ENCODE measurements at regions not wholly inside any gene's neighbourhood (a gene's known extent, or its start where the extent isn't known, plus 50 kb on each side); places are given as distances from the start of the nearest gene placed in this dataset.

- Histone ChIP-seq H2BK20ac (ENCODE audit: low read depth, low read length, poor library complexity, severe bottlenecking) (no peak overlapping the region), H3K9me3 (ENCODE audit: control insufficient read depth, low read depth, low read length) (no peaks in the 10 kb centered on the region), H3K23me2 (ENCODE audit: insufficient read length, low read depth, low read length, poor library complexity, severe bottlenecking) (no peaks in the 10 kb centered on the region), H2BK120ac (ENCODE audit: low read depth, low read length, poor library complexity, severe bottlenecking) (no peak overlapping the region), H4K5ac (ENCODE audit: insufficient read length, low read depth, low read length) (no peak overlapping the region), H4K91ac (ENCODE audit: insufficient read length, low read depth, low read length) (no peak overlapping the region), H3K23ac (ENCODE audit: insufficient read length, low read depth, low read length) (no peak overlapping the region), H4K8ac (replicated peaks; ENCODE audit: insufficient read length, low read depth, low read length) (no peak overlapping the region), H2BK15ac (ENCODE audit: low read depth, low read length) (no peak overlapping the region), H3K27me3 (ENCODE audit: insufficient read depth, low read length) (no peaks in the 10 kb centered on the region), H3K4ac (ENCODE audit: low read depth, low read length) (no peak overlapping the region), H2AFZ (ENCODE audit: low read length) (no peak overlapping the region), H3K4me2 (ENCODE audit: insufficient read depth, insufficient read length, low read length) (no peak overlapping the region), H3K79me1 (ENCODE audit: insufficient read depth, low read depth, low read length, poor library complexity, severe bottlenecking) (no peaks in the 10 kb centered on the region), H2BK5ac (ENCODE audit: insufficient read length, low read length) (no peak overlapping the region), H3K14ac (ENCODE audit: insufficient read depth, low read length) (no peak overlapping the region), H2BK12ac (ENCODE audit: insufficient read length, low read depth, low read length) (no peak overlapping the region), H3K9ac (ENCODE audit: extremely low read depth, insufficient read length, low read length) (no peak overlapping the region), H3K27ac (ENCODE audit: insufficient read length, low read depth, low read length) (no peak overlapping the region), H2AK5ac (ENCODE audit: insufficient read length, low read length) (no peak overlapping the region), H3T11ph (ENCODE audit: low read length) (no peak overlapping the region), H3K79me2 (ENCODE audit: insufficient read depth, low read length) (no peaks in the 10 kb centered on the region), H3K4me1 (ENCODE audit: insufficient read depth, low read length) (no peaks in the 10 kb centered on the region), H4K20me1 (ENCODE audit: control insufficient read depth, insufficient read depth, insufficient read length) (no peaks in the 10 kb centered on the region), H3K56ac (ENCODE audit: insufficient read length, low read depth, low read length) (no peak overlapping the region), H3K18ac (ENCODE audit: insufficient read length, low read depth, low read length) (no peak overlapping the region)
- H3K4me3 Mint-ChIP-seq = no peak overlapping the region
- H3K27me3 Mint-ChIP-seq (ENCODE audit: low read depth) = peaks cover 4% of the 10 kb centered on the region
- peaks cover 2 to 4% of the 10 kb centered on the region in 2 experiments for H3K4me1 Mint-ChIP-seq
- H3K36me3 Mint-ChIP-seq (ENCODE audit: insufficient read depth in 1 of 3, low read depth in 3 of 3) = no peaks in the 10 kb centered on the region
- H3K9me3 Mint-ChIP-seq = no peaks in the 10 kb centered on the region
- WGBS (ENCODE audit: extremely low coverage, insufficient read length, low lambda C conversion rate) = no CpG with 5 or more reads among the region's 5 CpGs
- peak; percentile 16; the same call in 1 of the 3 replicates for TF ChIP-seq CTCF (conservative IDR thresholded peaks at IDR 0.05)
- DNase-seq = no peak
- no peak overlapping the region for H3K27ac Mint-ChIP-seq
Measured at GRCh38 chr12:127290251-127290650, 976.7 kb upstream of the TMEM132C start.

Data from H9 (cell line).